GM12865 (cell line): ENCODE measurements at regions not wholly inside any gene's neighbourhood (a gene's known extent, or its start where the extent isn't known, plus 50 kb on each side); places are given as distances from the start of the nearest gene placed in this dataset.

Source experiments
- DNase-seq: peaks from one replicate; pipeline ENCODE4 v3.0.0; 2010; ENCODE audit warnings: low read depth
- H3K4me3 ChIP-seq: 2 replicates; pipeline ENCODE4 v1.5.1; 2011; ENCODE audit warnings: mild to moderate bottlenecking, low read depth, low read length, control low read depth
- TF ChIP-seq, protein P1 (sequence below): IDR thresholded peaks from 2 replicates; pipeline ENCODE4 v1.5.1; 2011; ENCODE audit warnings: low read length, control low read depth, low read depth, inconsistent platforms; ENCODE audit not compliant: insufficient read depth; ENCODE audit errors: missing control alignments

DNA sequence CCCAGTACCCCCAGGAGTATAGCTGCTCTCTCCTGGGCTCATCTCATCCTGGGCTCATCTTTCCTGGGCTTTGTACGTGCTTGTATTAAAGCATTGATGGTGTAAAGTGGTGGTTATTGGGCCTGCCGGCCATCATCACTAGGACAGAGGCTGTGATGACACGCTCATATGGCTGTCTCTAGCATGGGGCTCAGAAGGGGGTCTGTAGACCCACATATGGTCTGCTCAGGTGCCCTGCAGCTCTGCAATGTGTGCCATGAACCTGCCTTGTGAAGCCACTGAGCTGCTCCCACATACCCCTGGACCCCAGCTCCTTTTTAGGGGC, 143.4 kb downstream of the CDC5L start:
- TF ChIP-seq, protein P1, sequence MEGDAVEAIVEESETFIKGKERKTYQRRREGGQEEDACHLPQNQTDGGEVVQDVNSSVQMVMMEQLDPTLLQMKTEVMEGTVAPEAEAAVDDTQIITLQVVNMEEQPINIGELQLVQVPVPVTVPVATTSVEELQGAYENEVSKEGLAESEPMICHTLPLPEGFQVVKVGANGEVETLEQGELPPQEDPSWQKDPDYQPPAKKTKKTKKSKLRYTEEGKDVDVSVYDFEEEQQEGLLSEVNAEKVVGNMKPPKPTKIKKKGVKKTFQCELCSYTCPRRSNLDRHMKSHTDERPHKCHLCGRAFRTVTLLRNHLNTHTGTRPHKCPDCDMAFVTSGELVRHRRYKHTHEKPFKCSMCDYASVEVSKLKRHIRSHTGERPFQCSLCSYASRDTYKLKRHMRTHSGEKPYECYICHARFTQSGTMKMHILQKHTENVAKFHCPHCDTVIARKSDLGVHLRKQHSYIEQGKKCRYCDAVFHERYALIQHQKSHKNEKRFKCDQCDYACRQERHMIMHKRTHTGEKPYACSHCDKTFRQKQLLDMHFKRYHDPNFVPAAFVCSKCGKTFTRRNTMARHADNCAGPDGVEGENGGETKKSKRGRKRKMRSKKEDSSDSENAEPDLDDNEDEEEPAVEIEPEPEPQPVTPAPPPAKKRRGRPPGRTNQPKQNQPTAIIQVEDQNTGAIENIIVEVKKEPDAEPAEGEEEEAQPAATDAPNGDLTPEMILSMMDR: no peak

DNA sequence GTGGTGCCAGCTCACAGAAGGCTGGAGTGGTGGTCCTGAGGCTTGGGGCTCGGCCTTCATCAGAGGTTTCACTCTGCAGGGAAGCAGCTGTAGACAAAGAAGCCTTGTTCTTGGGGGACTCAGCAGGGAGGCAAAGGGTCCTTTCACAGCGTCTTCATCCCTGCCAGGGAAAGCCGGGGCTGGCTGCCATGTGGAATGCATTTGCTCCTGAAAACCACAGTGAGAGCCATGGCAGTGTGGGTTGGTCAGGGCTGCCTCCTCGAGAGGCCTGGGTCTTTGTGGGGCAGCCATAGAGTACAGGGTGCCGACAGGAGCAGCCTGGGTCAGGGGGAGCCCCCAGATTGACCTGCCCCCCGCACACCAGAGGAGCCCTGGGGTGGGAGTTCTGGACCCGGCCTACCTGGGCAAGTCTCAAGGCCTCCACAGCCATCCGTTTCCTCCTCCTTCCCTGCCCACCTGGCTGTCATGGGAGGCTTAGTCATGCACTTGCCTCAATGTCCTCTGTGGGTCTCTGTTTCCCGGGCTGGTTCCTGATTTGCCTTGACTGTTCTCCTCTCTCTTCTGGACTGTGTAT, 144.0 kb downstream of the CDC5L start:
- no peak overlapping the region for H3K4me3 ChIP-seq
- no peak for DNase-seq
- TF ChIP-seq, protein P1: no peak

More for the DNA sequence above, 143.4 kb downstream of the CDC5L start:
- no peak overlapping the region for H3K4me3 ChIP-seq
- DNase-seq: no peak

DNA sequence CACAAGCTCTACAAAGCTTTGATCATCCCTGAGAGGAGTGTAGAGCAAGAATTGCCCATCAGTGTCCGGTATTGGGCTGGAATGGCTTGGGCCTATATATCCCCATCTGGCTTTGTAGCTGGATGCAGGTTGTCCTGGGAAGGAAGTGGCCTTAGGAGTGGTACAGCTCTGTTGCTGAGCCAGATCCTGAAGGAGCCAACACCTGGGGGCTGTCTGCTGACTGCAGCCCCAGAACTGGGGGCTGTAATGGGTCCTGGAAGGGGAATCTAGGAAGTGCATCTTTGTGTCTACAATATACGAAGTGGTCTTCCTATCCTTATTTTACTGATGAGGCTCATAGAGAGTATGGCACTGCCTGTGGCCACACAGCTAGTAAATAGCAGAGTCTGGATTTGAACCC, 145.9 kb downstream of the CDC5L start:
- TF ChIP-seq, protein P1: no peak
- H3K4me3 ChIP-seq: no peak overlapping the region
- no peak for DNase-seq

DNA sequence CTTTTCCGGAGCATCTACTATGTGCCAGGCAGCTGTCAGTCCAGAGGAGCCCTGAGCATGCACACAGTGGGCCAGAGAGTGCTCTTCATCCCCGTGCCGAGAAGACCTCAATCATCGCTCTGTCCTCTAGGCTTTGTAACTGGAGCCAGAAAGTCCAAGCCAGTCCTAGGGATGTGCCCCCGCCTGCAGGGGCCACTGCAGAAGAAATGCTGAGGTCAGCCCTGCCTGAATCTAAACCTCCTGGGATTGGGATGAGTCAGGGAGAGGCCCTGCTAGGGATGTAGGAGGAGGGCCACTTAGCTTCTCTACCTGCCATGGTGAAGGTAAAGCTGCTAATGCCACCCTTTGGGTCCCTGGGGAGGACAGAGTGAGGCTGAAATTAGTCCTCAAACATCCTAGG, 146.8 kb downstream of the CDC5L start:
- no peak overlapping the region for H3K4me3 ChIP-seq
- no peak for DNase-seq
- TF ChIP-seq, protein P1: no peak

DNA sequence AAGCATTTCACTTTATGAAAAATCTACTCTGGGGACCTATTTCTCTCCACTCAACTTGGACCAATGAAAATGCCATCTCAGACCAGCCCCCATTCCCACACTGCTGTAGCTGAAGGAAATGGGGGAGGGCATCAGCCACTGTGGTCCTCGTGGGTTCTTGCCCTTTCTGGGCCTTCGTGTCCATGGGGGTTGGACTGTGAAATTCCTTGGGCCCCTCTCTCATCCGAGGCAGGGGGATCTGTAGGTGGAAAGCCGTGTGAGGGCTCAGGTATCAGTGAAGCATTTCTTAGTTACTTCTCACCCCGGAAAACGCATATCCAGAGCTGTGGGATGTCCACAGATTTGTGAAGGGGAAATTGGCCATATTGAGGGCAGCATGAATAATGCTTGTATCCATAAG, 147.9 kb downstream of the CDC5L start:
- TF ChIP-seq, protein P1: no peak
- DNase-seq: no peak
- no peak overlapping the region for H3K4me3 ChIP-seq

DNA sequence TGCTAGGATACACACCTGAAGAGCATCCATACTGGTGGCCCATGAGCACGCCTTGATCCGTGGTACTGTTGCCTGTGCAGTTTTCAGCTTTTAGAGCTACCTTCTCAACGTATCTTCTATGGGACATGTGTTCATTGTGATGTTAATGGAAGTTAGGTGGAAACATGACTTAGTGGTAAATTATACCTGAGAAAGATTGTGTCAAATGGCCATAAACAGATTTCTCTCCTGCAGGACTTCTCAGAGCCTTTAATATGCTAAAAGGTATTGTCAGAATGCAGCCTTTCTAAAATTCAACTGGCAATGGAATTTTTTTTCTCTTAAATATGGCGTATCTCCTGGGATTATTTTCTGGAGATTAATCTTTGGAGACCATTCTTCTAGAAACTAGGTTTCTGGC, 148.5 kb downstream of the CDC5L start:
- TF ChIP-seq, protein P1: no peak
- DNase-seq: no peak
- H3K4me3 ChIP-seq: no peak overlapping the region

DNA sequence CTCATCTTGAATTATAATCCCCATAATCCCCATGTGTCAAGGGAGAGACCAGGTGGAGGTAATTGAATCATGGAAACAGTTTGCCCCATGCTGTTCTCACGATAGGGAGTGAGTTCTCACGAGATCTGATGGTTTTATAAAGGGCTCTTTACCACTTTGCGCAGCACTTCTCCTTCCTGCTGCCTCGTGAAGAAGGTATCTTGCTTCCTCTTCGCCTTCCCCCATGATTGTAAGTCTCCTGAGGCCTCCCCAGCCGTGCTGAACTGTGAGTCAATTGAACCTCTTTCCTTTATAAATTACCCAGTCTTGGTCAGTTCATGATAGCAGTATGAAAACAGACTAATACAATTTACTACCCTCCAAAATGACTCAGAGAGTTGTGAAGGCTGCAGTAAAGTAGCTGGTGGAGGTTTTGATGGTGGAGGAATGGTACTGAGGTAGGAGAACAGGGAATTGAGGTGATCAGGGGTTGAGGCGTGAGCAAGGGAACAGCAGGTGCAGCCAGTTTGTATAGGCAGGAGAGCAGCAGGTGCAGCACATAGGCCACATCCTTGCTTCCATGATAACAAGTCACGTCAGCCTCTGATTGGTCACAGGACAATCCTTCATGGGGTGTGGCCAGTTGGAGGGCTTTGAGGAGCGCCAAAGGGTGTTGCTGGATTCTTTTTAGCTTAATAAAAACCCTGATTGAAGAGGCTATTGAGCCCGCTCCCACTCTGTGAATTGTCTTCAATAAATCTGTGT, 150.0 kb downstream of the CDC5L start:
- TF ChIP-seq, protein P1: no peak
- DNase-seq: no peak
- no peak overlapping the region for H3K4me3 ChIP-seq
